SK-N-SH (cell line): ENCODE measurements at regions not wholly inside any gene's neighbourhood (a gene's known extent, or its start where the extent isn't known, plus 50 kb on each side); places are given as distances from the start of the nearest gene placed in this dataset.

Experiments
- CTCF ChIA-PET: fragments of 300-600, 350-600 bp; formaldehyde crosslinking; extraction: SDS; loops from one replicate; lab custom pipeline; 2021; lab: Yijun Ruan, JAX
- POLR2A ChIA-PET: fragments of 350-600 bp; sonication (Branson Sonifier 250); formaldehyde crosslinking; extraction: SDS; loops from one replicate; lab custom pipeline; 2020; ENCODE audit warnings: antibody characterized with exemption, inconsistent platforms; lab: Yijun Ruan, JAX
- DNase-seq: peaks from one replicate; pipeline ENCODE4 v3.0.0; 2012
- H2AFZ ChIP-seq: fragments of 200-600 bp; sonication (generic); 2 replicates; pipeline ENCODE4 v1.8.1; 2016; ENCODE audit warnings: antibody characterized with exemption, mild to moderate bottlenecking, low read depth
- H3F3A ChIP-seq: fragments of 200-600 bp; sonication (generic); replicated peaks from 2 replicates; pipeline ENCODE3; 2016; ENCODE audit warnings: antibody characterized with exemption, mild to moderate bottlenecking; ENCODE audit not compliant: insufficient read depth
- H3K27ac ChIP-seq, 2 experiments: fragments of 200-500 bp in 1 of 2; fragments of 200-600 bp in 1 of 2; sonication (Bioruptor generic) in 1 of 2; sonication (generic), shearing (Covaris generic) in 1 of 2; 2 replicates each; pipeline versions ENCODE4 v1.5.1 to v1.6.1; 2014 to 2016; ENCODE audit warnings: low read depth in 2 of 2, inconsistent platforms in 1 of 2, low read length in 1 of 2, mild to moderate bottlenecking in 1 of 2, mixed read lengths in 1 of 2
- H3K27me3 ChIP-seq: fragments of 200-600 bp; sonication (generic), shearing (Covaris generic); 2 replicates; pipeline ENCODE4 v1.6.1; 2016; ENCODE audit warnings: mixed run types; ENCODE audit not compliant: insufficient read depth
- H3K36me3 ChIP-seq, 2 experiments: fragments of 200-500 bp in 1 of 2; fragments of 200-600 bp in 1 of 2; sonication (Bioruptor generic) in 1 of 2; sonication (generic) in 1 of 2; replicated peaks in 1 of 2; 2 replicates each; pipeline versions ENCODE3 to v1.5.1; 2014 to 2016; ENCODE audit warnings: low read length in 1 of 2, mild to moderate bottlenecking in 1 of 2; ENCODE audit not compliant: insufficient read depth in 2 of 2, control insufficient read depth in 1 of 2
- H3K4me1 ChIP-seq, 2 experiments: fragments of 200-500 bp in 1 of 2; fragments of 200-600 bp in 1 of 2; sonication (Bioruptor generic) in 1 of 2; sonication (generic), shearing (Covaris generic) in 1 of 2; 2 replicates each; pipeline versions ENCODE4 v1.5.1 to v1.6.1; 2014 to 2016; ENCODE audit warnings: low read depth in 1 of 2, low read length in 1 of 2, mixed run types in 1 of 2; ENCODE audit not compliant: insufficient read depth in 2 of 2, control insufficient read depth in 1 of 2
- H3K4me2 ChIP-seq: fragments of 200-600 bp; sonication (generic), shearing (Covaris generic); 2 replicates; pipeline ENCODE4 v1.6.1; 2017; ENCODE audit warnings: mixed run types
- H3K4me3 ChIP-seq, 2 experiments: fragments of 200-500 bp in 1 of 2; fragments of 200-600 bp in 1 of 2; sonication (Bioruptor generic) in 1 of 2; sonication (generic), shearing (Covaris generic) in 1 of 2; 2 replicates each; pipeline versions ENCODE4 v1.5.1 to v1.8.1; 2014 to 2016; ENCODE audit warnings: low read depth in 2 of 2, inconsistent platforms in 1 of 2, low read length in 1 of 2, mild to moderate bottlenecking in 1 of 2, mixed read lengths in 1 of 2, moderate library complexity in 1 of 2
- H3K79me2 ChIP-seq: fragments of 200-600 bp; sonication (generic); 2 replicates; pipeline ENCODE4 v1.8.1; 2017; ENCODE audit warnings: mild to moderate bottlenecking; ENCODE audit not compliant: insufficient read depth
- H3K9ac ChIP-seq: fragments of 200-600 bp; sonication (generic); 2 replicates; pipeline ENCODE4 v1.6.1; 2017; ENCODE audit warnings: mixed run types
- H3K9me2 ChIP-seq: fragments of 200-600 bp; sonication (generic); 2 replicates; pipeline ENCODE4 v1.6.1; 2017; ENCODE audit warnings: mixed run types
- H3K9me3 ChIP-seq: fragments of 200-600 bp; sonication (generic); 2 replicates; pipeline ENCODE4 v1.6.1; 2017; ENCODE audit warnings: mixed run types, mild to moderate bottlenecking, moderate library complexity
- H4K20me1 ChIP-seq: fragments of 200-600 bp; sonication (generic); 2 replicates; pipeline ENCODE4 v1.6.1; 2017; ENCODE audit warnings: mild to moderate bottlenecking, mixed run types; ENCODE audit not compliant: insufficient read depth
- CHD2 ChIP-seq: fragments of 150-350 bp; IDR thresholded peaks from 2 replicates; pipeline ENCODE4 v1.6.1; 2018; ENCODE audit warnings: low read length; ENCODE audit not compliant: partially characterized antibody
- FOSL2 ChIP-seq: IDR thresholded peaks from 2 replicates; pipeline ENCODE4 v1.4.0; 2012; ENCODE audit warnings: low read depth, mild to moderate bottlenecking, moderate library complexity, borderline replicate concordance
- FOXM1 ChIP-seq: IDR thresholded peaks from 2 replicates; pipeline ENCODE4 v1.4.0; 2012; ENCODE audit warnings: low read depth, mild to moderate bottlenecking
- REST ChIP-seq: IDR thresholded peaks from 2 replicates; pipeline ENCODE4 v1.6.1; 2012; ENCODE audit warnings: mild to moderate bottlenecking, low read depth, low read length, moderate library complexity
- RFX5 ChIP-seq: IDR thresholded peaks from 2 replicates; pipeline ENCODE4 v1.6.1; 2012; ENCODE audit warnings: mild to moderate bottlenecking, improper control_type of control experiment, low read length
- RXRA ChIP-seq: IDR thresholded peaks from 2 replicates; pipeline ENCODE4 v1.4.0; 2012; ENCODE audit warnings: low read depth, mild to moderate bottlenecking, borderline replicate concordance
- SIN3A ChIP-seq: IDR thresholded peaks from 2 replicates; pipeline ENCODE4 v1.6.1; 2012; ENCODE audit warnings: low read depth, mild to moderate bottlenecking, low read length, moderate library complexity, borderline replicate concordance
- TAF1 ChIP-seq: IDR thresholded peaks from 2 replicates; pipeline ENCODE4 v1.6.1; 2012; ENCODE audit warnings: low read depth, mild to moderate bottlenecking, low read length, moderate library complexity, borderline replicate concordance
- TEAD4 ChIP-seq: IDR thresholded peaks from 2 replicates; pipeline ENCODE4 v1.4.0; 2012; ENCODE audit warnings: mild to moderate bottlenecking, borderline replicate concordance; ENCODE audit not compliant: insufficient read depth
- YY1 ChIP-seq: IDR thresholded peaks from 2 replicates; pipeline ENCODE4 v1.4.0; 2012; ENCODE audit warnings: low read depth, mild to moderate bottlenecking
- WGBS: methylation state at CpG from one replicate; pipeline ENCODE4 v1.1.6; 2017; ENCODE audit warnings: low lambda C conversion rate; 5-methylcytosine and 5-hydroxymethylcytosine counted together

GRCh38 chr18:77804382-77804781 lies 554.7 kb downstream of the GALR1 start (continued):
- TF ChIP-seq REST, result no peak
- TF ChIP-seq TAF1, result no peak
- TF ChIP-seq, all 33 proteins: peak for 0

- Histone ChIP-seq H3K4me2 (no peak overlapping the region), H3K36me3 (no peaks in the 10 kb centered on the region), H3K4me3 (no peak overlapping the region), H3K9me2 (no peaks in the 10 kb centered on the region), H3K4me1 (no peaks in the 10 kb centered on the region), H3K27me3 (no peaks in the 10 kb centered on the region), H4K20me1 (no peaks in the 10 kb centered on the region), H3K9ac (no peak overlapping the region), H3F3A (no peaks in the 10 kb centered on the region), H3K27ac (no peak overlapping the region), H3K79me2 (no peaks in the 10 kb centered on the region), H3K9me3 (0 out of 2 replicates have a peak, but pooled peaks cover 4% of the 10 kb centered on the region), H2AFZ (no peak overlapping the region)
- DNase-seq, result no peak
- no peak for TF ChIP-seq CHD2
- TF ChIP-seq TEAD4, result no peak
- TF ChIP-seq FOXM1, result no peak
- no peak for TF ChIP-seq SIN3A
- TF ChIP-seq FOSL2, result no peak
- TF ChIP-seq RFX5, result no peak
- TF ChIP-seq REST, result no peak
- TF ChIP-seq TAF1, result no peak
- no peak for TF ChIP-seq YY1
- no peak for TF ChIP-seq RXRA
- CTCF ChIA-PET, result no interaction called here
- POLR2A ChIA-PET, result no interaction called here
- WGBS, result 3% methylated on average over 2 of the region's 2 CpGs
Measured at GRCh38 chr18:77807650-77808049, 558.0 kb downstream of the GALR1 start.
